Hematopoietic multipotent progenitor cell treated with erythropoietin and hydrocortisone succinate and interleukin-3 and kit ligand, for 4 days (in vitro differentiated cells): ENCODE measurements at regions not wholly inside any gene's neighbourhood (a gene's known extent, or its start where the extent isn't known, plus 50 kb on each side); places are given as distances from the start of the nearest gene placed in this dataset.
"Not testable (repeated sequence)": the region's sequence is repeated elsewhere in the genome, so short reads cannot be mapped to it uniquely, and the experiment has no call there.

Source experiments
- DNase-seq: peaks from one replicate; pipeline ENCODE4 v3.0.0-alpha.2; 2015

- DNase-seq, result not testable (repeated sequence)
Measured at GRCh38 chr9:65414249-65414648, 129.2 kb upstream of the FOXD4L5 start.

DNA sequence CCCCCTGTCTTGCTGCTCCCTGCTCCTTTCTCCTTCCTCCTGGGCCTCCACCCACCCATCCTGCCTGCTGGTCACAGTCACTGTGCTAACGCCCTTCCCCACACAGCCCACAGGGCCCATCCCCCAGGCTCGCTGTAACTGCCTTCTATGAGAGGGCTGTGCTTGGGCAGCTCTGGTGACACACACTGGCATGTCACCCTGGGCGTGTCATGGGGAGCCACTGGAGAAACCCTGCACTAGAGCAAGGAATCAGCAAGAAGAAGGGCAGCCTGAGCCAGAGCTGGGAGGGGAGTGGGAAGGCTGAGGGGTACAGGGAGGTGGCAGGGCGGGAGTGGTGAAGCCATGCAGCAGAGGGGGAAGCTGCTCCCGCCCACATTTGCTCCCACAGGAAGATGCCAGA lies 128.4 kb upstream of the FOXD4L5 start:
- DNase-seq, result not testable (repeated sequence)

DNA sequence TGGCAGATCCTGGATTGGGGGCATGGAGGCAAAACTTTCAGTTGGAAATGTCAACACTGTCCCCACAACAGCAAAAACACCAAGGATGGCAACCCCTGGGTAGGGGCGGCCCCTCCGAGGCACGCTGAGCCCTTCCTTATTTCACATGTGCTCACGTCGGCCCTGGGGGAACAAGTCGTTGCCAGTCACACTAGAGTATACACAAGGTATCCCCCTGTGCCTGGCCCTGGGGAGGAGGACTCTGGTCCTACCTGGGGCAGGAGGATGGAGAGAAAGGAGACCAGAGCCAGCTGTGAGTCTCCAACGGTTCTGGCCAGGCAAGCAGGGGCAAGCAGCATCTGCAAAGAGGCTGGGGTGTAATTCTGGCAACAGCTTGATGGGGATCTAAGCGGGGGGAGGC lies 126.9 kb upstream of the FOXD4L5 start:
- no peak for DNase-seq

DNA sequence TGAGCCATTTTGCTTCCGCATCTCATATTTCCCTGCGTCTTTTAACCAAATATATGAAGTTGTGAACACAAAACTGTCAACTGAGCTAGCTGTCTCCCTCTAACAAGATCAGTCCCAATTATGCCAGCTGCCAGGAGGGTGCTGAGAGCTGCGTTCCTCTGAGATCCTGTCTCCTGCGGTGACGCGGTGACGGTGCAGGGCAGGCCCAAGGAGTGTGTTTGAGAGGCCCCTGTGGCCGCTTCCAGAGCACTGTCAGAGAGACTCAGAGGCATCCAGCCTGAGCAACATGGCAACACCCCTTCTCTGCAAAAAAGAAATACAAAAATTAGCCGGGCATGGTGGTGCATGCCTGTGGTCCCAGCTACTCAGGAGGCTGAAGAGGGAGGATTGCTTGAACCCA lies 126.3 kb upstream of the FOXD4L5 start:
- DNase-seq, result no peak

DNA sequence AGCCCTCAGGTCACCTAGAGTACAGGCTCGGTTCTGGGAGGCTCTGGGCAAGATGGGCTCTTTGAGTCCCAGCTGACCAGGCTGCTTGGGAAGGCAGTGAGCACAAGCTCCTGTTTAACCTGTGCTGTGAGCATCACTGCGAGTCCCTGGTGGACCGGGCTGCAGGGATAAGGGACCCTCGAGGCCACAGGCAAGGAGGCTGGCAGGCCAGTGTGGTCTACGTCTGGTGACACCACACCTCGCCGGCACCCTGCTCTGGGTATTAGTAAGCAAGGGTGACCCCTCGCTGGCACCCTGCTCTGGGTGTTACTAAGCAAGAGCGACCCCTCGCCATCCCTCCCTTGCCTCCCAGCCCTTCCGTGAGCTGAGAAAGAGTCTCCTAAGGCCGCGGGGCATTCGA lies 125.9 kb upstream of the FOXD4L5 start:
- DNase-seq, result no peak

- DNase-seq, result no peak
Measured at GRCh38 chr9:65409471-65409980, 124.5 kb upstream of the FOXD4L5 start.

GRCh38 chr9:65408806-65409205 lies 123.8 kb upstream of the FOXD4L5 start:
- DNase-seq, result not testable (repeated sequence)

GRCh38 chr9:65406625-65407024 lies 121.6 kb upstream of the FOXD4L5 start:
- DNase-seq, result not testable (repeated sequence)

- not testable (repeated sequence) for DNase-seq
Measured at GRCh38 chr9:65405766-65406165, 120.8 kb upstream of the FOXD4L5 start.

- no peak for DNase-seq
Measured at GRCh38 chr9:65405253-65405652, 120.2 kb upstream of the FOXD4L5 start.

DNA sequence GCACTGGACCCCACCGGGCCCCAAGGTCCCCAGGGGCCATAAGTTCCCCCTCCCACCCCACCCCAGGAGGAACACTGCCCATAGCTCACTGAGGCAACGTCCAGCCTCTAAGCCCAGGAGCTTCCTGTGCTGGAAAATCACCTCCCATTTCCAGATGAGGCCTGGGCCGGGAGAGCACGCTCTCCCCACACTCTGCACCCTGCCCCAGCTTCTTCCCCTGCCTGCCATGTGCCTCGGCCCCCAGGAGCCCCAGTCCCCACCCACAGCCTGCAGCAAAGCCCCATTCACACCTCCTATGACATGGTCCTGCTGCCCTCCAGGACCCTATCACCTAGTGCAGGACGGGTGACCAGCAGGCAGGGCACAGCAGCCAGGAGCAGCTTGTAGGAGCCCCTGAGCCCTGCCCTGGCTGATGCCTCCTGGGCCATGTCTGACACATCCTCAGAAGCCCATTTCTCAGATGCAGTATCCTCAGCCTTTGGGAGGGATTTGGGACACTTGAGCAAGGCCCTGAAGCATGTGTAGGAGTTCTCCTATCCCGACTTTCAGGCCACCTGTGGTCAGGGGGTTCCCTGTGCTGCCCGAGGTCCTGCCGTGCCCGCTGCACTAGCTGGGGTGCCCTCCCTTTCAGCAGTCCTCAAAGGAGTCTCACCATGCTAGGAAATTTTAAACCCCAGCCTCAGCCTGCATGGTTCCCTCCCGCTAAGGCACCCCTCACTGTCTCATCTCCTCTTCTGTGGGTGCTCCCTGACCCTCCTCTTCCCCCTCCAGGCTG lies 119.4 kb upstream of the FOXD4L5 start:
- no peak for DNase-seq

GRCh38 chr9:65403721-65404120 lies 118.7 kb upstream of the FOXD4L5 start:
- DNase-seq, result no peak

GRCh38 chr9:65403072-65403471 lies 118.1 kb upstream of the FOXD4L5 start:
- DNase-seq, result not testable (repeated sequence)

DNA sequence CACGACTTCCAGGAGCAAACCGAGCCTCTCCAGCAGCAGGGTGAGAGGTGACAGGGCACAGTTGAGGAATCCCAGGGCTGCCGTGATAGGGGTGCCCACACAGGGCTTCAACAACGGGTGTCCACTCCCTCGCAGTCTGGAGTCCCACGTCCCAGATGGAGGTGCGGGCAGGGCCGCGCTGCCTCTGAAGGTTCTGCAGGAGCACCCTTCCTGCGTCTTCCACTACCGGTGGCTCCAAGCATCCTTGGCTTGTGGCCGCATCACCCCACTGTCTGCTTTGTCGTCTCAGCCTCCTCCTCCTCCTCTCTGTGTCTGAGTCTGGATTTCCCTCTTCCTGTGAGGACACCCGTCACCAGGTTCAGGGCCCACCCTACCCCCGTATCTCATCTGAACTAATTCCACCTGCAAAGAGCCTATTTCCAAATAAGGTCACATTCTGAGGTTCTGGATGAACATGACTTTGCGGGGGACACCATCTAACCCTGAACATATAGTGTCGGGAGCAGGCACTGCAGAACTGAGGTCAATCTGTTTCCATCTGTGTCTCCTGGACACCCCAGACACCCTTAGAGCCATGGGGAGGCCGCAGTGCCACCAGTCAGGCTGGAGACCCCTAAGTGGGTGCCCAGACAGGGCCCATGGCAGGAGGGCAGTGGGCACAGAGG lies 117.3 kb upstream of the FOXD4L5 start:
- not testable (repeated sequence) for DNase-seq

DNA sequence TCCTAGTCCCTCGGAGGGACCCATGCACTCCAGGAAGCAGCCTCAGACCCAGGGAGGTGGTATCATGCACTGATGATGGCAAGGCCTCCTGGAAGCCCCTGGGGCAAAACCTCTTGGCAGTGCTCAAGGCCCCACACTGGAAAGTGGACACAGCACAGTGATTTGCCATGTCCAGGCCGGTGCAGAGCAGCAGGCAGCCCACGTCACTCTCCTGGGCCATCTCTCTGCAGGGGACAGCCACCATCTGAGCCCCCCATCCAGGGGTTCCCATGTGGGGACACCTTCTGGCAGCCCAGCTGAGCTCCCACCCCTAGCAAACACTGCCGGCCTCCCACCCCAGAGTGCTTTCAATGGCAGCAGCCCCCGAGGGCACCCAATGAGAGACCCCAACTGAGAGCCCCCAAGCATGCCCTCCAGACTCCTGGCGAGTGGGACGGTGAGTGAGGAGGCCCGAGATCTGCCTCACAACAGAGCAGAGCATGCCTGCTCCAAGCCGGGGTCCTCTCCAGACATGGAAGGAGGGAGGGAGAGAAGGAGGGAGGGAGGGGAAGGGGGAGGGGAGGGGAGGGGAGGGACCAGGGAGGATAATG lies 116.5 kb upstream of the FOXD4L5 start:
- not testable (repeated sequence) for DNase-seq

DNA sequence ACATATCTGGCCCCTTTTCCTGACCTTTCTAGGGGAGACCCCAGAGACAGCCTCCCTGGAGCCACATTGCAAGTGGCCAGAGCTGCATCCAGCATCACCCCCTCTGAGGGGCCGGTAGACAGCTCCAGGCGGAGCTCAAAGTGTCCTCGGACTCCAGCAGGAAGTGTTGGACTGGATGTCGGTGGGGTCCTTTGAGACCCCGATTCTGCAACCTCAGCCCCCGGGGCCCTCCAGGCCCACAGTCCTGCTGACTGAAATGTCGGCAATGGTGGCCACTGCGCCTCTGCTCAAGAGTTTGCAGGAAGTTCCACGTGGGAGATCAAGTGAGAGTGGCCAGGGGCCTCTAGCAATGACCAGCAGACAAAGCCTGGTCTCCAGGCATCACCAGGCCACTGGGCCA lies 115.9 kb upstream of the FOXD4L5 start:
- no peak for DNase-seq

- DNase-seq, result not testable (repeated sequence)
Measured at GRCh38 chr9:65397763-65398719, 113.0 kb upstream of the FOXD4L5 start.

DNA sequence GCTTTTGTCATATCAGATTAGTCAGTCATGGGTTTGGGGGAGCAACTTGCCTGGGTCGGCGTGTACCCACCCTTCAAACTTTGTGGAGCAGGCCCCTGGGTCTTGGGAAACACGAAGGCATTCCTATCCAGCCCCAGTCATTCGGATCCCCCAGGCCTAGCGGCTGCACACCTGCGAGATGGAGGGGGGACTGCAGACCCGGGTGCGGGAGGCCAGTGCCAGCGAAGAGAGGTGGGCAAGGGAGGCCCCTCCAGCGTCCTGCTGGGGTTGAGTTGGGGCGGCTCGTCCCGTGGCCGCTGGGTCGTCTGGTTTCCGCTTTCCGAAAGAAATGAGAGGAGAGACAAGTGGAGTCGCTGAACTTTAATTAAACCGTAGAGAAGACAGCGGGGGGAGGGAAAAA lies 112.2 kb upstream of the FOXD4L5 start:
- DNase-seq, result not testable (repeated sequence)

- not testable (repeated sequence) for DNase-seq
Measured at GRCh38 chr9:65396601-65397000, 111.6 kb upstream of the FOXD4L5 start.

GRCh38 chr9:65395789-65396188 lies 110.8 kb upstream of the FOXD4L5 start:
- DNase-seq, result not testable (repeated sequence)

DNA sequence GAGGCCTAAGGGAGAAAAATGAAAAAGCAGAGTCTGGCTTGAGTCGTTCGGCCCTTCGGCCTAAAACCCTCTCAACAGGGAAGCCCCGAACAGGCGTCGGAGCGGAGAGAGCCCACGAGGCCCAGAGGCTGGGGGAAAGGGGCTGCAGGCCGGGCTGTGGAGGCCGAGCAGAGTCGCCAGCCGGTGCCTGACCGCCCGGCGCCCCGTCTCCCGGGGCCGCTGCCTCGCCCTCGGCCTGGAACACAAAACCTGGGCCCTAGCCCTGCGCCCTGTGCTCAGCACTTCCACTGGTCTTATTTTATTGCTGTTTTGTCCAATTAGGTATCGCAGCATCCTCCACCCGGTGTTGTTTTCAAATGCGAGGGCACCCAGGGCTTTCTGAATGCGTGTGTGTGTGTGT lies 110.1 kb upstream of the FOXD4L5 start:
- not testable (repeated sequence) for DNase-seq

DNA sequence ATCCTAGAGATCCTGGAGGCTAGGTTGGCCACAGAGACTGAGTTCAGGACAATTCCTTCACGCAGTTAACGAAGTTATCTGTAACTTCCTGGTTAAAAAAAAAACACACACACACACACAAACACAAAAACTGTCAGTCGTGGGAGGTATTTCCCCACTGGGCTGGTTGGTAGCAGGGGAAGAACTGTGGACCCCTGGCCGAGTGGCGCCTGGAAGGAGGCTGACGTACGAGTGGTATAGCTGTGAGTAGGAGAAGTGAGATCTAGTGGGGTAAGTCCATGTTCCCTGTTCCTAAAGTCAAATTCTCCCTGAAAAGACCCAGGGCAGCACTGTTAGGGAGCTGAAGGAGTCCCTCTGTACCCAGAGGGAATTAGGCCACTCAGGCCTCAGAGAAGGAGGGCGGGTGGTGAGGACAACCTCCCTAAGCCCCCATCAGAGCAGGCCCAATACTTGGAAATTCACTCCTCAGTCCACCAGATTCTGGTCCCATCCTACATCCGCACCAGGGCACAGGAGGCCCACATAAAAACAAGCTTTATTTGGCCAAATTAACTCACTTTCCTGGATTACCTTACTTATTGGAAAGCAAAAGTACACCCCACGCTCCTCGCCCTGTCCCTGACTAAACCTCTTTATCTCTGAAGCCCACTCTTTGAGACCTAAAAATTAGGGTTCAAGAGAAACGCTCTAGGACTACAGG lies 108.3 kb upstream of the FOXD4L5 start:
- DNase-seq, result not testable (repeated sequence)
